Stomach (tissue), 8 donors: ENCODE measurements at regions not wholly inside any gene's neighbourhood (a gene's known extent, or its start where the extent isn't known, plus 50 kb on each side); places are given as distances from the start of the nearest gene placed in this dataset.

ENCODE experiments used
- DNase-seq, 2 donors: peaks; one replicate each; pipeline versions ENCODE4 v3.0.0 to v3.0.0-alpha.2; 2013 to 2019
- H3K27ac ChIP-seq, 5 donors: fragments of 200-600 bp in 4 of 5; sonication (generic) in 4 of 5; one replicate each; pipeline ENCODE4 v1.5.1; 2013 to 2019; ENCODE audit warnings: mild to moderate bottlenecking in 1 of 5, moderate library complexity in 1 of 5
- H3K27me3 ChIP-seq, 3 donors: fragments of 200-600 bp; sonication (generic); one replicate each; pipeline ENCODE4 v1.5.1; 2017 to 2019; ENCODE audit warnings: mixed run types in 1 of 3
- H3K36me3 ChIP-seq, 4 donors: fragments of 200-600 bp; sonication (generic); 1 replicate in 3 of 4; 2 replicates in 1 of 4; pipeline ENCODE4 v1.5.1; 2016 to 2019
- H3K4me1 ChIP-seq, 4 donors: fragments of 200-600 bp; sonication (generic); one replicate each; pipeline ENCODE4 v1.5.1; 2016 to 2019
- H3K4me3 ChIP-seq, 4 donors: fragments of 200-600 bp; sonication (generic) in 3 of 4; one replicate each; pipeline ENCODE4 v1.5.1; 2016 to 2019; ENCODE audit warnings: mild to moderate bottlenecking in 1 of 4
- H3K9me3 ChIP-seq, 4 donors: fragments of 200-600 bp; sonication (generic); one replicate each; pipeline ENCODE4 v1.5.1; 2016 to 2019
- CTCF ChIP-seq, 7 experiments: fragments of 450-650 bp in 4 of 7; fragments of 200-600 bp in 3 of 7; sonication (generic) in 3 of 7; IDR thresholded peaks; one replicate each; pipeline ENCODE4 v1.5.1; 2016 to 2019; ENCODE audit warnings: antibody characterized with exemption in 7 of 7, control low read depth in 2 of 7, mild to moderate bottlenecking in 1 of 7
- EP300 ChIP-seq: sonication (generic); formaldehyde crosslinking; IDR thresholded peaks from one replicate; pipeline ENCODE4 v1.6.1; 2017; ENCODE audit warnings: antibody characterized with exemption
- POLR2A ChIP-seq, 4 donors: fragments of 450-650 bp; IDR thresholded peaks; one replicate each; pipeline ENCODE4 v1.6.1; 2016; ENCODE audit warnings: antibody characterized with exemption in 4 of 4, control low read depth in 2 of 4, mild to moderate bottlenecking in 1 of 4, moderate library complexity in 1 of 4
- POLR2AphosphoS5 ChIP-seq, 3 donors: sonication (generic); formaldehyde crosslinking; IDR thresholded peaks; one replicate each; pipeline ENCODE4 v1.6.1; 2016; ENCODE audit warnings: antibody characterized with exemption in 3 of 3
- WGBS, 5 donors: extraction: QIAGEN DNeasy Blood & Tissue Kit in 3 of 5; methylation state at CpG; one replicate each; pipeline versions ENCODE4 v1.1.5 to v1.1.7; 2013 to 2018; 5-methylcytosine and 5-hydroxymethylcytosine counted together
- intact Hi-C: fragments of 100-400 bp; cut with DNase I; formaldehyde crosslinking; loops from one replicate; pipeline ENCODE4 v1.15.1; 2023; ENCODE audit warnings: low total_unique reads
- donor health status: healthy with polysubstance abuse.
- donor health status: Bipolar disorder and iron deficiency.
- donor health status: healthy.

- Histone ChIP-seq H3K4me3 (no peak overlapping the region), H3K4me1 (no peaks in the 10 kb centered on the region), H3K9me3 (peaks cover 0 to 16% (median 10%) of the 10 kb centered on the region in 4 donors), H3K27ac (no peak overlapping the region), H3K27me3 (no peaks in the 10 kb centered on the region), H3K36me3 (no peaks in the 10 kb centered on the region)
- intact Hi-C loops = no loop called here
- no peak for DNase-seq
- WGBS, 5 donors = 33 to 56% (median 43%) methylated on average over 1 of the region's 1 CpG
- TF ChIP-seq POLR2AphosphoS5 (IDR thresholded peaks at IDR 0.05) = no peak
- TF ChIP-seq POLR2A (IDR thresholded peaks at IDR 0.05) = no peak
- TF ChIP-seq EP300 = no peak
- TF ChIP-seq CTCF (IDR thresholded peaks at IDR 0.05) = no peak
Measured at GRCh38 chr13:64338671-64339070, 2891.5 kb downstream of the PCDH9 start.

GRCh38 chr13:64333888-64334287, 2896.2 kb downstream of the PCDH9 start:
- intact Hi-C loops = no loop called here
- H3K4me1 ChIP-seq = no peaks in the 10 kb centered on the region
- H3K27me3 ChIP-seq = no peaks in the 10 kb centered on the region
- 82 to 91% (median 87%) methylated on average over 3 of the region's 3 CpGs for WGBS, 5 donors
- no peak overlapping the region for H3K4me3 ChIP-seq
- H3K36me3 ChIP-seq = no peaks in the 10 kb centered on the region
- H3K9me3 ChIP-seq = peaks cover 0 to 19% (median 3%) of the 10 kb centered on the region in 4 donors
- H3K27ac ChIP-seq = no peak overlapping the region
- DNase-seq = no peak
- TF ChIP-seq CTCF (IDR thresholded peaks at IDR 0.05) (no peak), EP300 (no peak)

GRCh38 chr13:64332048-64332447, 2898.1 kb downstream of the PCDH9 start:
- TF ChIP-seq CTCF (IDR thresholded peaks at IDR 0.05) (no peak), POLR2A (IDR thresholded peaks at IDR 0.05) (no peak), EP300 (no peak), POLR2AphosphoS5 (IDR thresholded peaks at IDR 0.05) (no peak)
- no peak overlapping the region for H3K27ac ChIP-seq
- no peaks in the 10 kb centered on the region for H3K4me1 ChIP-seq
- intact Hi-C loops = no loop called here
- H3K36me3 ChIP-seq = no peaks in the 10 kb centered on the region
- no peaks in the 10 kb centered on the region for H3K27me3 ChIP-seq
- no peak overlapping the region for H3K4me3 ChIP-seq
- peak in 1 of 2 donors; percentile 5 for DNase-seq
- 65 to 70% (median 65%) methylated on average over 2 of the region's 2 CpGs for WGBS, 5 donors
- peaks cover 0 to 19% (median 3%) of the 10 kb centered on the region in 4 donors for H3K9me3 ChIP-seq

GRCh38 chr13:64327505-64328194, 2902.5 kb downstream of the PCDH9 start:
- 24 to 51% (median 38%) methylated on average over 2 of the region's 2 CpGs for WGBS, 5 donors
- Histone ChIP-seq H3K4me1 (no peaks in the 10 kb centered on the region), H3K27ac (no peak overlapping the region), H3K4me3 (no peak overlapping the region), H3K27me3 (no peaks in the 10 kb centered on the region), H3K36me3 (no peaks in the 10 kb centered on the region), H3K9me3 (peaks cover 0 to 7% (median 0%) of the 10 kb centered on the region in 4 donors)
- intact Hi-C loops = no loop called here
- TF ChIP-seq POLR2AphosphoS5 (IDR thresholded peaks at IDR 0.05) (no peak), CTCF (IDR thresholded peaks at IDR 0.05) (no peak), EP300 (no peak), POLR2A (IDR thresholded peaks at IDR 0.05) (no peak)
- DNase-seq = no peak
